ENCODE measurements at regions not wholly inside any gene's neighbourhood (a gene's known extent, or its start where the extent isn't known, plus 50 kb on each side); places are given as distances from the start of the nearest gene placed in this dataset.
"Not testable (repeated sequence)": the region's sequence is repeated elsewhere in the genome, so short reads cannot be mapped to it uniquely, and the experiment has no call there.

DNA sequence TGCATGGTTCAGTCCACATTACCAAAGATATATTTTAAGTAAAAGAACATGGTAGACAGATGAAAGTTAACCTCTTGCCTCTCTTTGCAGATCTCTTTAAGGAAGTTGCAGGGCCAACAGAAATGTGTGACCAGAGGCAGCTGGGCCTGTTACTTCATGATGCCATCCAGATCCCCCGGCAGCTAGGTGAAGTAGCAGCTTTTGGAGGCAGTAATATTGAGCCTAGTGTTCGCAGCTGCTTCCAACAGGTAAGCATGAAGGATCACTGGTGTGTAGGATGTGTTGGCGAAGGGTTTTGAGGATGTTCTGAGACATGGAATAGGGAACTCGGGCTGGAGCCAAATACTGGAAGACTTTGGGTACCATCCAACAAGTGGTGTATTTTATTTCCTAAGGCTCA is 508.6 kb downstream of the UTRN start:
- DNase-seq, result no peak

GRCh38 chr6:144795022-144795421 is 509.9 kb downstream of the UTRN start:
- not testable (repeated sequence) for DNase-seq

DNA sequence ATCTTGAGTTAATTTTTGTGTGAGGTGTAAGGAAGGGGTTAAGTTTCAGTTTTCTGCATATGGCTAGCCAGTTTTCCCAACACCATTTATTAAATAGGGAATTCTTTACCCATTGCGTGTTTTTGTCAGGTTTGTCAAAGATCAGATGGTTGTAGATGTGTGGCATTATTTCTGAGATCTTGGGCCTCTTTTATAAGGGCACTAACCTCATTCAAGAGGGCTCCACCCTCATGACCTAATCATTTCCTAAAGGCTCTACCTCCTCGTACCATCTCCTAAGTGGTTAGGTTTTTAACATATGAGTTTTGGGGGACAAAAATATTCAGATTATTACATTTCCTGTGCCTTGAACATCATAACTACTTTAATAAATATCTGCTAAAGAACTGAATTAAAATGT is 510.9 kb downstream of the UTRN start:
- DNase-seq, result no peak

- DNase-seq, result no peak
Measured at GRCh38 chr6:144797881-144798589, 512.9 kb downstream of the UTRN start.

GRCh38 chr6:144804246-144804790 is 519.2 kb downstream of the UTRN start:
- no peak for DNase-seq

- no peak for DNase-seq
Measured at GRCh38 chr6:144805049-144805448, 519.9 kb downstream of the UTRN start.

DNA sequence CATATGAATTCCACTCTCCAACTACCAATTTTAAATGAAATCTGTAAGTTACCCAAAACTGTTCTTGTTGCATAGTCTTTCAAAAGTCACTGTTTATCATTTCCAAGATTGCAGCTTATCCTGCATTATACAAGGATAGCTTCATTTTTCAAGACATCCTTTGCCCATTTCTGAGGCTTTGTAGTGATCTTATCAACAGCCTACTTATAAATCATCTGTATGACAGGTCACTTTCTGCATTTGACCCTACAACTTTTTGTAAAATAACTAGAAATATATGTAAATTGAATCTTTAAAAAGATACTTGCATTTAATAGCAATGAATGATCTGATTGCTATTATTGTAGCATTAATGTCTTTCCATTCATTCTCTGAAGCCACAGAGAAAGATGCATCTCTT is 521.1 kb downstream of the UTRN start:
- DNase-seq, result no peak

GRCh38 chr6:144809120-144809519 is 524.0 kb downstream of the UTRN start:
- DNase-seq, result no peak

- DNase-seq, result no peak
Measured at GRCh38 chr6:144809969-144810368, 524.8 kb downstream of the UTRN start.

- no peak for DNase-seq
Measured at GRCh38 chr6:144811140-144811539, 526.0 kb downstream of the UTRN start.

DNA sequence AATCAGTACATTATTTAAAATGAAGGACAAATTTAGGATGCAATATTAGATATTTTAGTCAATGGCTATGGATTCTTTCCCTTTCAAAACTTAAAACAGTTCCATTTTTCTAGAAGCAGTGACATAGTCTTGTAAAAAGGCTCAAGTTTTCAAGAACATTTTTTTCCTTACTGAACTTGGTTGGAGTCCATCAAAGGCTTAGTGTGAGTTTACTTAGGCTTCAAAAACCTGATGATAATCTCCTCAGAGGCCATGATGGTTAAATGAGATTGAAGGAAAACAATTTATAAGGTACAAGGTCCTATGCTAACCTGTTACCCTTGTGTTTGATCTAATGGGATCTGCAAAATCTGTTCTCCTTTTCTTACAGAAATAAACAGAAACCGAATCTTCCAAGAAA is 531.8 kb downstream of the UTRN start:
- no peak for DNase-seq

DNA sequence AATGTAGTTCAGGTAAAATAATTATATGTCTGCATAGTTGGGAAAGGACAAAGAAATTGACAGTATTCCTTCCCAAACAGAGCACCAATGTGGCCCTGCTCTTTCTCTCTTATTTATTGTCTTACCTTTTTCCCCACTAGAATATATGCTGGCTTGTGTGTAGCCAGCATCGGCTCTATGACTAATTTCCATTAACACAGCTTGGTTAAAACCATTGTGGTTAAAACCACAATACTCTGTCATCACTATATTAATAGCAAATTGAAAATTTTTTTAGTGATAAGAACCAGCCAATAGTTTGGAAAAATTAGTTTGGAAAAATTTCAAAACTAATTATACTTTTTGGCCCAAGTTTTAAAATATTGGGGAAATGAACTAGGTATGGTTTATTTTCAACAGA is 535.1 kb downstream of the UTRN start:
- DNase-seq, result no peak

DNA sequence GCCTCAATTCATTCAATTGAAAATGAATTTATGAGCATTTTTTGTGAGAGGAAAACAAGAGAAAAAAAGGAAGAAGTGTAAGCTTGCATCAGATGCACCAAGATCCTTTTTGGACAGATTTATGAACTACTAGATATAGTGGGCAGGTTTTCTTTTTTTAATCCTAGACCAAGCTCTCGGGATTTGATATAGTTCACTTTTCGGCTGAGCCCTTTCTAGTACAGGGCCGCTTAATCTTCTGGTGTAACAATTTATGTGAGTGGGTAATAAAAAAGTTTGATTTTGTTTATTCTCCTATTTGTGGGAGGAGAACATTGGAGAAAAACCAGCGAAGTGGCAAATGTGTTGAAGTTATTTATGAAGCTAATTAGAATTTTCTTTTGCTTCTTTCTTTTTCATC is 538.0 kb downstream of the UTRN start:
- no peak for DNase-seq

DNA sequence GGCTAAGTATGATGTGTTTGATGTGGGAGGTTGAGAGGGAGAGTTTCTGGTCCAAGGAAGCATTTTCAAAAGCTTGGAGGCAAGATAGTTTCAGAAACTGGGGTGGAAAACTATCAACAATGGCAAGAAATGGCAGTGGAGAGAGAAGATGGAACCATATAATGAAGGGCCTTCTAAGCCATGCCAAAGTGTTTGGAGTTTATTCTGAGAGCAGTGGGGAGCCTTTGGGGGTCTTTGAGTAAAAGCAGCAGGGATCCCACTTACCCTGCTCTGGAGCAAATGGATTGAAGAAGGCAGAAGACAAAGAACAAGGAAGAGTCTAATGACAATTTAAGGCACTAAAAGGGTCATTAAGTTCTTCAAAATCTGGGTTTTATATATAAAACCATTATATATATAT is 538.9 kb downstream of the UTRN start:
- no peak for DNase-seq

- DNase-seq, result no peak
Measured at GRCh38 chr6:144834426-144835038, 549.4 kb downstream of the UTRN start.

GRCh38 chr6:144835322-144835973 is 550.3 kb downstream of the UTRN start:
- DNase-seq, result no peak

DNA sequence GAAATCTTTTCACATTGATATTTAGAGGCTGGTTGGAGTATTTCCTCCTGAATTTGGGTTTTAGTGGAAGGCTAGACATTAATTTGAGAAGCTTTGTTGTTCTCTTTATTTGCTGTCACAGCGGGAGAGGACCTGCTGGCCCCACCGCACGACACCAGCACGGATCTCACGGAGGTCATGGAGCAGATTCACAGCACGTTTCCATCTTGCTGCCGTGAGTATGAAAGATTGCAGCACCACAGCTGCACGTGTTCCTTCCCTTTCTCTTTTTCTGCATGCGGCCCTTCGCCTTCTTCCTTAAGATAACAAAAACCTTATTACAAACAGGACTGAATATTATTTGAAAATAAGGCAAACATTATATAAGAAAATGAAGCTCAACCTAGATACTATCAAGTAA is 555.5 kb downstream of the UTRN start:
- DNase-seq, result no peak

DNA sequence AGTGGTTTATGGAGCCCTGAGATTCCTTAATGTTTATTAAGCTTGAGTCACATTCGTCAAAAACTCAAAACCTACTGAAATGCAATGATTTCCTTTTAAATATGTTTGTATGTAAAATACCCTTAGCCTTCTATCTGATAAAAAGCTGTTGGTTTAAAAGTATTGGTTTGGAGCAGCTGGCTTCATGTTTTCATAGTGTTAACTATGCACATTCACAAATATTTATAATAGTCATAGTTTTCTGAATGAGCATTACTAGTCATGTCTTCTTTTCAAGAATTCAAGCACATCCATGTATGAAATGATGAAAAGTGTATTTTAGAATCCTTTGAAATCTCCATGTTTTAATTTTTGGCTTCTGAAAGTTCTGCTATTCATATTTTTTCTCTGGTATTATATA is 558.6 kb downstream of the UTRN start:
- DNase-seq, result no peak

DNA sequence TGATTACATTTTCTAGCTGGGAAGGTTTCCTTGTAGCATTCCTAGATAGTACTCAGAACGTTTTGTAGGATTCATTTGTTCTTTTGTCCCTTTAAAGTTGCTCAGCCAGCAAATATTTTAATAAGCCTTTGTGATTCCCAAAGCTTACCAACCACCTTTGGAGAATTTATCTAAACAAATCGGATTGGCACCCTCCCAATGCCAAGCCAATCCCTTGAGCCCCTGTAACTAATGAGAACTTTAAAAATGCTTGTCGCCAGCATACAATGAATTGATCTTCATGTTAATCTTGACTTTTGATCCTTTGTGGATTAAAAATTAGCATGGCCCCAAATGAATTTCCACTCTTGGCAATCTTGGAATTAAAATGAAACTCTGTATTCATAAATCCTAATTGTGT is 559.5 kb downstream of the UTRN start:
- no peak for DNase-seq

GRCh38 chr6:144845186-144845585 is 560.1 kb downstream of the UTRN start:
- DNase-seq, result no peak

DNA sequence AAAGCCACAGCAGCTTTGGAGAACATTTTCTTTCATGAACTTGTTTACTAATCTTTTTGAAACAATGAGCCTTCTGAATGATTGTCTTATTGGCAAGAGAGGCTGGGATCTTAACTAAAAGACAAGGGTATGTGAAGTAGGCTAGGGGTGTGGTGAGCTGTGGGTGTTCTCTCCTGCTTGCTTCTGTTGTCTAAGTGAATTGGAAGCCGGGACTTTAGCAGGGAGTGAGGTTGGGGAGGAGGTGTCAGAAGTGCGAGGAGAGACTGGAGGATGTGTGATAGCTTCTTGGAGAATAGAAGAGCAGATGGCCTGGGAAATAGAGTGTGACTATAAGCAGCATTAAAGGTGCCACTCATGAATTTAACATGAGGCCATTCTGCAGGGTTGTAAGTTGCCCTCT is 562.8 kb downstream of the UTRN start:
- DNase-seq, result no peak

DNA sequence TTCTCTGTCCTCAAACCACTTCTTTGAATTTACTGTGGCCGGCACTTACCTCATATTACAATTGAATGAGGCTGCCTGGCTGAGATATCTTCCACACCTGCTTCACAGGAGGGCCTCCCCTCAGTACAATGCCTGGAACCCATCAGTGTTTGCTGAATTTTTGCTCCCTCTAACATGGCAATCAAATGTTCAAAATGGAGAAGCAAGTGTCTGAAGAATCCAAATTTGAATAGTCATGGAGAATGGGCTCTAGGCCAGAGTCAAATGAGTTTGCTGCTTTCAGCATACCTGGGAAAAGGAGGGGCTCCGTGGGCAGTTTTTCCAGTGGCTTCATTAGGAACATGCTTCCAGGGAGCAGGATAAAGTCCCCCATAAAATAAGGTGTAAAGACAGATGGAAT is 564.8 kb downstream of the UTRN start:
- no peak for DNase-seq

- no peak for DNase-seq
Measured at GRCh38 chr6:144853603-144854002, 568.5 kb downstream of the UTRN start.

DNA sequence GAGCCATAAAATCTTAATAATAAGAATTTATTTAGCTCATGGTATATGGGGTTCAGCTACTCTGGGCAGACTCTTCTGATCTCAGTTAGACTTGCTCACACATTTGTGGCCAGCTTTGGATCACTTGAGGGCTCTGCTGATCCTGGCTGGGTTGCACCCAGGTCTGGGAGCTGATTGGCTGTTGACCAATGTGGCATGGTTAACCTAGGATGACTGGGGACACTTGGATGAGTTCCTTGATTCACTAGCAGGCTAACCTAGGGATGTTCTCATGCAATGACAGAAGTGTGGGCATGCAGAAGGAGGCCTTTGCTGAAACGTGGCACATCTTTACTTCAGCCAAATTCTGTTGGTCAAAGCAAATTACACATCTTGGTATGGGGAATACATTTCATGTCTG is 569.5 kb downstream of the UTRN start:
- no peak for DNase-seq

Data from midbrain (tissue), 1 donor.